Nephron progenitor cell (in vitro differentiated cells): ENCODE measurements at regions not wholly inside any gene's neighbourhood (a gene's known extent, or its start where the extent isn't known, plus 50 kb on each side); places are given as distances from the start of the nearest gene placed in this dataset.

ENCODE experiments used
- DNase-seq: peaks from one replicate; pipeline ENCODE4 v3.0.0; 2021
- H3K27ac Mint-ChIP-seq: 2 replicates; pipeline ENCODE4 v1.8.0; 2021; ENCODE audit warnings: mild to moderate bottlenecking, moderate library complexity, mixed read lengths
- H3K27me3 Mint-ChIP-seq: 2 replicates; pipeline ENCODE4 v1.8.0; 2021; ENCODE audit warnings: mild to moderate bottlenecking, low read depth, mixed read lengths; ENCODE audit not compliant: poor library complexity
- H3K36me3 Mint-ChIP-seq: 2 replicates; pipeline ENCODE4 v1.8.0; 2021; ENCODE audit warnings: low read depth, mixed read lengths
- H3K4me1 Mint-ChIP-seq: 2 replicates; pipeline ENCODE4 v1.8.0; 2021; ENCODE audit warnings: mixed read lengths
- H3K4me3 Mint-ChIP-seq: 2 replicates; pipeline ENCODE4 v1.8.0; 2021; ENCODE audit warnings: mild to moderate bottlenecking, moderate library complexity, mixed read lengths
- H3K9me3 Mint-ChIP-seq: 2 replicates; pipeline ENCODE4 v1.8.0; 2021; ENCODE audit warnings: mild to moderate bottlenecking, moderate library complexity, mixed read lengths
- TF ChIP-seq, protein P1 (sequence below): fragments of 200-600 bp; sonication (generic); IDR thresholded peaks from 2 replicates; pipeline ENCODE4 v1.5.0; 2021; ENCODE audit warnings: antibody characterized with exemption

DNA sequence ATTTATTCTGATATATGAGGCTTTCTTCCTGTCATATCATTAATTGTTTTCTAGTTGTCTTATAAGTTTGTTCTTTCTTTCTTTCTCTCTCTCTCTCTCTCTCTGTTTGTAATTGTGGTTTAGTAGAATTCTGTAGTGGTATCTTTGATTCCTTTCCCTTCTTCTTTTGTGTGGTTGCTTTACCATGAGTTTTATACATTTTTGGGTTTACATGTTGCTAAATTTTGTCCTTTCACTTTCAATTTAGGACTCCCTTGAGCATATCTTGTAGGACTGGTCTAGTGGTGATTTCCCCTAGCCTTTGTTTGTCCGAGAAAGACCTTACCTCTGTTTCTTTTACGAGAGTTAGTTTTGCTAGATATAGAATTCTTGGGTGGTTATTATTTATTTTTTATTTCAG lies 162.3 kb upstream of the CHRM3 start:
- Mint-ChIP-seq H3K27me3 (no peaks in the 10 kb centered on the region), H3K36me3 (no peaks in the 10 kb centered on the region), H3K27ac (no peak overlapping the region), H3K4me3 (no peak overlapping the region), H3K4me1 (no peaks in the 10 kb centered on the region), H3K9me3 (peaks cover 61% of the 10 kb centered on the region)
- DNase-seq, result no peak
- TF ChIP-seq, protein P1, sequence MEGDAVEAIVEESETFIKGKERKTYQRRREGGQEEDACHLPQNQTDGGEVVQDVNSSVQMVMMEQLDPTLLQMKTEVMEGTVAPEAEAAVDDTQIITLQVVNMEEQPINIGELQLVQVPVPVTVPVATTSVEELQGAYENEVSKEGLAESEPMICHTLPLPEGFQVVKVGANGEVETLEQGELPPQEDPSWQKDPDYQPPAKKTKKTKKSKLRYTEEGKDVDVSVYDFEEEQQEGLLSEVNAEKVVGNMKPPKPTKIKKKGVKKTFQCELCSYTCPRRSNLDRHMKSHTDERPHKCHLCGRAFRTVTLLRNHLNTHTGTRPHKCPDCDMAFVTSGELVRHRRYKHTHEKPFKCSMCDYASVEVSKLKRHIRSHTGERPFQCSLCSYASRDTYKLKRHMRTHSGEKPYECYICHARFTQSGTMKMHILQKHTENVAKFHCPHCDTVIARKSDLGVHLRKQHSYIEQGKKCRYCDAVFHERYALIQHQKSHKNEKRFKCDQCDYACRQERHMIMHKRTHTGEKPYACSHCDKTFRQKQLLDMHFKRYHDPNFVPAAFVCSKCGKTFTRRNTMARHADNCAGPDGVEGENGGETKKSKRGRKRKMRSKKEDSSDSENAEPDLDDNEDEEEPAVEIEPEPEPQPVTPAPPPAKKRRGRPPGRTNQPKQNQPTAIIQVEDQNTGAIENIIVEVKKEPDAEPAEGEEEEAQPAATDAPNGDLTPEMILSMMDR, result no peak

DNA sequence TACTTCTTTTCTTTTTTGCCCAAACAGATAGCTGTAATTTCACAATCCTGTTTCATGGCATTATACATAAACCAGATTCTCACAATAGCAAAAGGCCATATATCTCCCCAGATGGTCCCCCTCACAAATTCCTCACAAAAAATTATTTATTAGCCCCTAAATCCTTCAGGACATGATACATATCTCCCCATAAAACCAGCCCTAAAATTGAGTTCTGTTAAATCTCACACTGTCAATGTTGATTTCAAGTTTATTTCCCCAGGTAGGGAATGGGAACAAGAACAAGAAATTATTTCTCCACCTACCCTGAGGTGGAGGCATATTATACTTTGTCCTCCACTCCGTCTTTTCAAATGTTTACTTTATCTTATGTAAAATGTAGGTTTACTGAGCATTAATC lies 163.4 kb upstream of the CHRM3 start:
- H3K4me1 Mint-ChIP-seq, result no peaks in the 10 kb centered on the region
- H3K27ac Mint-ChIP-seq, result no peak overlapping the region
- H3K4me3 Mint-ChIP-seq, result no peak overlapping the region
- DNase-seq, result no peak
- H3K36me3 Mint-ChIP-seq, result no peaks in the 10 kb centered on the region
- H3K9me3 Mint-ChIP-seq, result peaks cover 61% of the 10 kb centered on the region
- H3K27me3 Mint-ChIP-seq, result no peaks in the 10 kb centered on the region
- TF ChIP-seq, protein P1, result no peak

DNA sequence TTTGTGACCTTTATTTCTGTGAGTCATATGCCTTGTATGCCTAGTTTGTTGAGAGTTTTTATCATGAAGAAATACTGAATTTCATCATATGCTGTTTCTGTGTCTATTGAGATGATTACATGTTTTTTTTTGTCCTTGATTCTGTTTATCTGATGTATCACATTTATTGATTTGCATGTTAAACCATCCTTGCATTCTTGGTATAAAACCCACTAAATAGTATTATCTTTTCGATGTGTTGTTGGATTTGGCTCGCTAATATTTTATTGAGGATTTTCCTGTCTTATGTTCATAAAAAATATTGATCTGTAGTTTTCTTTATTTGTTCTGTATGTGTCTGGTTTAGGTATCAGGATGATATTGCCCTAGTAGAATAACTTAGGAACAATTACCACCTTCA lies 164.7 kb upstream of the CHRM3 start:
- TF ChIP-seq, protein P1, result no peak
- Mint-ChIP-seq H3K27ac (no peak overlapping the region), H3K4me1 (no peaks in the 10 kb centered on the region), H3K27me3 (no peaks in the 10 kb centered on the region), H3K9me3 (peaks cover 61% of the 10 kb centered on the region), H3K36me3 (no peaks in the 10 kb centered on the region), H3K4me3 (no peak overlapping the region)
- no peak for DNase-seq

DNA sequence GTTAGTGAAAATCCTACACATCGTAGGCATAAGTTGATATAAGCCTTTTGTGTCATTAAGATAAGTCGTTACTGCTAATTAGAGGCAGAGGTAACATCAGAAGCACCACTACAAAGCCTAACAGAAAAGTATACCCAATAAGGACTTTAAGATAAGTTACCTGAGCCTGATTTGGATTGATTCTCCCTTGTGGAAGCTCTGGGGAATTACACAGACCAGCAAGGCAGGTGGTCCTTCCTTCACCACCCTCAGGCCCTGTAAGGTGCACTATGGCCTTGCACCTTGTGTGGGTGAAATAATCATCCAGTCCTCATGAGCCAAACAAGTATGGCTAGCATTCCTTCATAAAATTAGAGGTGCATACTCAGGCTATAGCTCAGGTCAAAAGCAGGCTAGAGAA lies 166.7 kb upstream of the CHRM3 start:
- H3K27ac Mint-ChIP-seq, result no peak overlapping the region
- DNase-seq, result no peak
- no peak overlapping the region for H3K4me3 Mint-ChIP-seq
- peaks cover 44% of the 10 kb centered on the region for H3K9me3 Mint-ChIP-seq
- TF ChIP-seq, protein P1, result no peak
- no peaks in the 10 kb centered on the region for H3K27me3 Mint-ChIP-seq
- no peaks in the 10 kb centered on the region for H3K4me1 Mint-ChIP-seq
- no peaks in the 10 kb centered on the region for H3K36me3 Mint-ChIP-seq

DNA sequence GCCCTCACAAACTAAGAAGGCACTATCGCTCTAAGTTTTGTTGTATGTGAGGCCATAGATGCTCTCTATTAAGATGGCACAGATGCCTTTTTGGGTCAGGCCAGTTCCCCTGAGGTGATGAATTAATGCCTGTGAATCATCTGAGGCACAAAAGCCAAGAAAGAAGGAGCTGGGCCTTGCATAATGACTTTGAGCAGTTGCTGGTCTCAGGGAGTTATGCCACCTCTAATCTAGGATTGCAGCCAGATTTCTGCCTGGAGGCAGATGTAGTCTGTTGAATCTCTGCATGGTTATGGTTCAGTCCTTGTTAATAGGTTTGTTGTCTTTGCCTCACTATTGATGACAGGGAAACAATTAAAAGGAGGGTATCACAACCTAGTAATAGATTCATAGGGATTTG lies 168.1 kb upstream of the CHRM3 start:
- no peak for DNase-seq
- Mint-ChIP-seq H3K27me3 (peaks cover 3% of the 10 kb centered on the region), H3K36me3 (no peaks in the 10 kb centered on the region), H3K27ac (no peak overlapping the region), H3K9me3 (peaks cover 30% of the 10 kb centered on the region), H3K4me3 (no peak overlapping the region), H3K4me1 (no peaks in the 10 kb centered on the region)
- TF ChIP-seq, protein P1, result no peak

DNA sequence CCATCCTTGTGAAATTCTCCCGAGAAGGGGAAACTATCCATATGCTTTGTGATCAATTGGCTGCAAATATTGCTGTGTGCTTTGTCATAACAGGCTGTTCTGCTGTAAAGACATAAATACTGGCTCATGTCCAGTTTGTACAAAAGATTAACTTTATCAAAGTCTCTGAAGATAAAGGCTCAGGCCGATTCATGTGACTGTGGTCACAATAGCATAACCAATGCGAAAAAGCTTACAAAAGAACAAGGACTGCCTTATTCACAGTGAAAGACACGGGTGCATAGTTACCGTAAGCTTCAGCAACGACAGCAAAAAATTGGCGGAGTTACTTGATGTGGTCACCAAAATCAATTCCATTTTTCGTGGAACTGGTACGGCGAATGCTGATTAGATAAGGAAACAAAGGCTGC lies 173.6 kb upstream of the CHRM3 start:
- H3K27me3 Mint-ChIP-seq, result peaks cover 6% of the 10 kb centered on the region
- TF ChIP-seq, protein P1, result no peak
- H3K4me1 Mint-ChIP-seq, result no peaks in the 10 kb centered on the region
- H3K9me3 Mint-ChIP-seq, result no peaks in the 10 kb centered on the region
- no peak overlapping the region for H3K4me3 Mint-ChIP-seq
- no peak for DNase-seq
- H3K36me3 Mint-ChIP-seq, result no peaks in the 10 kb centered on the region
- no peak overlapping the region for H3K27ac Mint-ChIP-seq
